B cell (primary cell): ENCODE measurements at regions not wholly inside any gene's neighbourhood (a gene's known extent, or its start where the extent isn't known, plus 50 kb on each side); places are given as distances from the start of the nearest gene placed in this dataset.

Source experiments
- CTCF ChIP-seq: fragments of 200-600 bp; IDR thresholded peaks from one replicate; pipeline ENCODE4 v1.8.0; 2022; ENCODE audit warnings: antibody characterized with exemption, mild to moderate bottlenecking
- EZH2 ChIP-seq: IDR thresholded peaks from 2 replicates; pipeline ENCODE4 v1.6.1; 2012; ENCODE audit warnings: borderline replicate concordance, low read depth, mild to moderate bottlenecking, moderate library complexity, low read length; ENCODE audit not compliant: insufficient read depth, poor library complexity, severe bottlenecking

DNA sequence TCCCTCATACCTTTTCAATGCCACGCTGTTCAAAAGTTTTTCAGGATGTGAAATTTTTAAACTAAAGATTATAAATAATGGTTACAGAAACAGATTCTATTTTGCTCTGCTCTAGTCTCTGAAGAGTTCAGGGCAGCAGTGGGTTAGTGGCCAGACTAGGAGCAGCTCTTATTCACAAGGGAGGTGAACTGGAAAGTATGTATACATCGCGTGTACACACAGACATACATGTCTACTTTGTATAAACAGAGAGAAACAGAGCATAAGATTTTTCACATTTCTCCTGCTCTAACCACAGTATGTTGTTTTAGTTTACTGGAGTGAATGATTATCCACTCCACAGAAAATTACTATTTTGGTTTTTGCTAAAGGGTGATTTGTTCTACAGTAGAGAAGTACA is 74.4 kb upstream of the CRY1 start:
- no peak for TF ChIP-seq EZH2
- no peak for TF ChIP-seq CTCF
